ENCODE measurements at regions not wholly inside any gene's neighbourhood (a gene's known extent, or its start where the extent isn't known, plus 50 kb on each side); places are given as distances from the start of the nearest gene placed in this dataset.

DNA sequence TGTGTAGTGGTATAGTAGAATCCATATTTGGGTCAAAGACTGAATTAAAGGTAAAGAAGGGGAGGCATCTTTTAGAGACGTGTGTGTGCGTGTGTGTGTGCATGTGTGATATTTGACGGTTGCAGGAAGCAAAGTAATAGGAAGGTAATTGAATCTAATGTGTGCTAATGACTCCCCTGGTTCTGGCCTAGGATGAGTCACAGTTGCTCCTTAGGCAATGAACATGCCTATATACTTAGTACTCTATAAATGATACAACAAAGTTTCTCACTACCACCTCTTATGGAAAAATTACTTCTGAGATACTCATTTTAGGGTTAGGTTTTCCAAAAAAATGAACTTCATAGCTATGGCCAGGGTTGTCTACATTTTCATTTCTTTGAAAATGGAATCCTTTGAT, 409.6 kb downstream of the GUCY1A2 start:
- Mint-ChIP-seq H3K4me3 (ENCODE audit: unreplicated experiment) (no peak overlapping the region), H3K27me3 (ENCODE audit: insufficient read depth, unreplicated experiment) (no peaks in the 10 kb centered on the region), H3K27ac (ENCODE audit: unreplicated experiment) (no peak overlapping the region), H3K36me3 (ENCODE audit: insufficient read depth, unreplicated experiment) (no peaks in the 10 kb centered on the region), H3K9me3 (ENCODE audit: unreplicated experiment) (peaks cover 26% of the 10 kb centered on the region), H3K4me1 (ENCODE audit: low read depth, unreplicated experiment) (no peaks in the 10 kb centered on the region)
- Histone ChIP-seq H3K9me3 (no peaks in the 10 kb centered on the region), H3K27me3 (replicated peaks; ENCODE audit: control insufficient read depth, insufficient read depth, low read length) (no peaks in the 10 kb centered on the region), H3K4me3 (ENCODE audit: low read depth, low read length) (no peak overlapping the region), H3K4me1 (0 out of 2 replicates have a peak, but pooled peaks cover 3% of the 10 kb centered on the region), H3K36me3 (ENCODE audit: control insufficient read depth, insufficient read depth, low read length) (no peaks in the 10 kb centered on the region)
- no TSS peak for BruUV-seq (replicated peaks)
- intact Hi-C loops (cut with micrococcal nuclease; ENCODE audit: unreplicated experiment) = no loop called here
- DNase-seq = no peak
- TF ChIP-seq, protein P1, sequence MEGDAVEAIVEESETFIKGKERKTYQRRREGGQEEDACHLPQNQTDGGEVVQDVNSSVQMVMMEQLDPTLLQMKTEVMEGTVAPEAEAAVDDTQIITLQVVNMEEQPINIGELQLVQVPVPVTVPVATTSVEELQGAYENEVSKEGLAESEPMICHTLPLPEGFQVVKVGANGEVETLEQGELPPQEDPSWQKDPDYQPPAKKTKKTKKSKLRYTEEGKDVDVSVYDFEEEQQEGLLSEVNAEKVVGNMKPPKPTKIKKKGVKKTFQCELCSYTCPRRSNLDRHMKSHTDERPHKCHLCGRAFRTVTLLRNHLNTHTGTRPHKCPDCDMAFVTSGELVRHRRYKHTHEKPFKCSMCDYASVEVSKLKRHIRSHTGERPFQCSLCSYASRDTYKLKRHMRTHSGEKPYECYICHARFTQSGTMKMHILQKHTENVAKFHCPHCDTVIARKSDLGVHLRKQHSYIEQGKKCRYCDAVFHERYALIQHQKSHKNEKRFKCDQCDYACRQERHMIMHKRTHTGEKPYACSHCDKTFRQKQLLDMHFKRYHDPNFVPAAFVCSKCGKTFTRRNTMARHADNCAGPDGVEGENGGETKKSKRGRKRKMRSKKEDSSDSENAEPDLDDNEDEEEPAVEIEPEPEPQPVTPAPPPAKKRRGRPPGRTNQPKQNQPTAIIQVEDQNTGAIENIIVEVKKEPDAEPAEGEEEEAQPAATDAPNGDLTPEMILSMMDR (IDR thresholded peaks at IDR 0.05; ENCODE audit: insufficient read depth in 1 of 2, low read depth in 1 of 2, low read length in 1 of 2, severe bottlenecking in 1 of 2, unreplicated experiment in 1 of 2) = no peak
- ChIA-PET CTCF (no interaction called here), POLR2A (no interaction called here)

DNA sequence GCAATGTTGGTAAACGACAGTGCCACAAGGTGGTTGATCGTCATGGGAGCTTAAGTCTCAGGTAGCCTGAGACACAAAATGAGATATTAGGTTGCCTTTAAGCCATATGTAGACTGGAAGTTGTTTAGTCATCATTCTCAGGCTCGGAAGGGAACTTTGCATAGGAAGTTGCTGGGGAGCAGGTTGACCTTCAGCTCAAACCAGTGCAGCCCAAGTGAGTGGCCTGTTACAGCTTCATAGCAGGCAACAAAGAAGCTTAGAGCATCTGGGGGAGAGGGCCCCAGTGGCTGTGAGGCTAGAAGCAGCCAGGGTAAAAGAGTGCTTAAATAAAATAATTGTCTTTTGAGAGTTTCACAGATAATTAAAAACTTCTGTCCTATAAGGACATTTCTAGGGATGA, 404.0 kb downstream of the GUCY1A2 start:
- BruUV-seq (replicated peaks) = no TSS peak
- no peaks in the 10 kb centered on the region for H3K9me3 ChIP-seq
- no peak for DNase-seq
- CTCF ChIA-PET = no interaction called here
- no peaks in the 10 kb centered on the region for H3K36me3 ChIP-seq (ENCODE audit: control insufficient read depth, insufficient read depth, low read length)
- no peak overlapping the region for H3K4me3 ChIP-seq (ENCODE audit: low read depth, low read length)
- H3K27me3 ChIP-seq (replicated peaks; ENCODE audit: control insufficient read depth, insufficient read depth, low read length) = no peaks in the 10 kb centered on the region
- intact Hi-C loops (cut with micrococcal nuclease; ENCODE audit: unreplicated experiment) = no loop called here
- Mint-ChIP-seq H3K9me3 (ENCODE audit: unreplicated experiment) (peaks cover 21% of the 10 kb centered on the region), H3K4me3 (ENCODE audit: unreplicated experiment) (no peak overlapping the region), H3K27me3 (ENCODE audit: insufficient read depth, unreplicated experiment) (no peaks in the 10 kb centered on the region), H3K36me3 (ENCODE audit: insufficient read depth, unreplicated experiment) (no peaks in the 10 kb centered on the region), H3K27ac (ENCODE audit: unreplicated experiment) (no peak overlapping the region), H3K4me1 (ENCODE audit: low read depth, unreplicated experiment) (no peaks in the 10 kb centered on the region)
- H3K4me1 ChIP-seq = no peaks in the 10 kb centered on the region
- POLR2A ChIA-PET = no interaction called here
- TF ChIP-seq, protein P1 (IDR thresholded peaks at IDR 0.05; ENCODE audit: insufficient read depth in 1 of 2, low read depth in 1 of 2, low read length in 1 of 2, severe bottlenecking in 1 of 2, unreplicated experiment in 1 of 2) = no peak

DNA sequence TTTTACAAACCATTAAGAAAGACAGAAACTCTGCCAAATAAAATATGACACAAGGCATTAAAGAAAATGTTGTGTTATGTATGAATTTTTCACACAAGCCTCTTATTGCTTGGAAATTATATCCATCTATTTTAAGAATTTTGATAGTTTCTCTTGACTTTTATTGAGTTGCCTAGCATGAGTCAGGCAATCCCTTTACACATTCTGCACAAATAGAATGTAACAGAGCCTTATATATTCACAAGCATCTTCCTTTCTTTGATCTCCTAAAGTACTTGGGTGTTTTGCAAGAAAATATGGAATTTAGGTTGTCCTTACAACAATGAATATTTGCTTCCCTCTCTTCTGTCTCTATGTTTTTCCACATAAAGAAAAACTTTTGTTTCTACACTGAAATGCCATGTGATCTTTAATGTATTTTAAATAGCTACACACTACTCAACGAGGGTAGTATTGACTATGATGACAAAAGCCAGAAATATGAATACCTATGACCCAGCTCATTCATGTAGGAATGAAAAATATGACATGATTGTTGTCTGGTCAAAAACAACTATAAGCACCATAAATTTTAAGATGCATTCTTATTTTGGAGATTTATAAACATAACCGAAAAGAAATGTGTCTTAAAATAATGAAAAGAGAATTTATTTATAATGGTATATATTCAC, 398.8 kb downstream of the GUCY1A2 start:
- no peaks in the 10 kb centered on the region for H3K36me3 ChIP-seq (ENCODE audit: control insufficient read depth, insufficient read depth, low read length)
- Mint-ChIP-seq H3K27ac (ENCODE audit: unreplicated experiment) (no peak overlapping the region), H3K4me1 (ENCODE audit: low read depth, unreplicated experiment) (peaks cover 9% of the 10 kb centered on the region), H3K9me3 (ENCODE audit: unreplicated experiment) (peaks cover 34% of the 10 kb centered on the region), H3K4me3 (ENCODE audit: unreplicated experiment) (no peak overlapping the region), H3K27me3 (ENCODE audit: insufficient read depth, unreplicated experiment) (no peaks in the 10 kb centered on the region), H3K36me3 (ENCODE audit: insufficient read depth, unreplicated experiment) (no peaks in the 10 kb centered on the region)
- H3K27me3 ChIP-seq (replicated peaks; ENCODE audit: control insufficient read depth, insufficient read depth, low read length) = no peaks in the 10 kb centered on the region
- no peak for DNase-seq
- no peak overlapping the region for H3K4me3 ChIP-seq (ENCODE audit: low read depth, low read length)
- no peaks in the 10 kb centered on the region for H3K9me3 ChIP-seq
- CTCF ChIA-PET = no interaction called here
- peaks cover 10% of the 10 kb centered on the region for H3K4me1 ChIP-seq
- intact Hi-C loops (cut with micrococcal nuclease; ENCODE audit: unreplicated experiment) = no loop called here
- POLR2A ChIA-PET = no interaction called here
- BruUV-seq (replicated peaks) = no TSS peak
- TF ChIP-seq, protein P1 (IDR thresholded peaks at IDR 0.05; ENCODE audit: insufficient read depth in 1 of 2, low read depth in 1 of 2, low read length in 1 of 2, severe bottlenecking in 1 of 2, unreplicated experiment in 1 of 2) = no peak

Measured in Caco-2 (cell line).